Pancreas (tissue), 10 donors: ENCODE measurements at regions not wholly inside any gene's neighbourhood (a gene's known extent, or its start where the extent isn't known, plus 50 kb on each side); places are given as distances from the start of the nearest gene placed in this dataset.

ENCODE experiments used
- ATAC-seq, 4 donors: fragments of 200-7000 bp; cut with Tn5 transposase; one replicate each; pipeline versions ENCODE4 v1.8.0 to v1.9.1; 2020; ENCODE audit warnings: mild to moderate bottlenecking in 4 of 4, moderate library complexity in 4 of 4
- DNase-seq, 6 donors: peaks; one replicate each; pipeline ENCODE4 v3.0.0-alpha.2; 2020
- FAIRE-seq: peaks from 2 replicates; lab custom pipeline; 2012; peaks lifted over from hg19 to GRCh38; lab: Jason Lieb, UNC
- H3K27ac ChIP-seq, 4 donors: fragments of 200-600 bp; sonication (generic); 1 replicate in 3 of 4; 2 replicates in 1 of 4; pipeline versions ENCODE4 v1.5.0 to v1.8.0; 2020
- H3K27me3 ChIP-seq, 4 donors: fragments of 200-600 bp; one replicate each; pipeline ENCODE4 v1.8.0; 2021
- H3K36me3 ChIP-seq, 3 donors: fragments of 200-600 bp; sonication (generic) in 1 of 3; one replicate each; pipeline versions ENCODE4 v1.5.0 to v1.8.0; 2020 to 2021
- H3K4me1 ChIP-seq, 3 donors: fragments of 200-600 bp; one replicate each; pipeline ENCODE4 v1.8.0; 2021
- H3K4me3 ChIP-seq, 4 donors: fragments of 200-600 bp; sonication (generic) in 2 of 4; one replicate each; pipeline versions ENCODE4 v1.5.0 to v1.8.0; 2020 to 2021
- H3K9me3 ChIP-seq, 4 donors: fragments of 200-600 bp; one replicate each; pipeline ENCODE4 v1.8.0; 2021
- CTCF ChIP-seq, 4 donors: fragments of 200-600 bp; sonication (generic) in 3 of 4; IDR thresholded peaks; one replicate each; pipeline versions ENCODE4 v1.5.0 to v1.8.0; 2021; ENCODE audit warnings: antibody characterized with exemption in 4 of 4
- WGBS, 2 donors: extraction: QIAGEN DNeasy Blood & Tissue Kit; methylation state at CpG; one replicate each; pipeline ENCODE4 v1.1.7; 2013; 5-methylcytosine and 5-hydroxymethylcytosine counted together
- intact Hi-C, 3 donors: fragments of 100-400 bp; cut with DNase I; formaldehyde crosslinking; loops; one replicate each; pipeline versions ENCODE4 v1.11.1 to v1.14.2; 2022
- donor health status: healthy with polysubstance abuse.
- donor health status: DM: no; HTN: no; CAD: no; lungs with moderate emphysema.
- donor health status: DM: no; HTN: no; CAD: no.
- donor health status: control.
- donor health status: control.
- donor health status: Bipolar disorder and iron deficiency.
- donor health status: DM: yes; HTN: yes; CAD: no.
- donor health status: DM: no; HTN: no; CAD: no.
- donor health status: DM: no; HTN: no; CAD: no.
- donor health status: DM: yes; HTN: yes; CAD: no.

DNA sequence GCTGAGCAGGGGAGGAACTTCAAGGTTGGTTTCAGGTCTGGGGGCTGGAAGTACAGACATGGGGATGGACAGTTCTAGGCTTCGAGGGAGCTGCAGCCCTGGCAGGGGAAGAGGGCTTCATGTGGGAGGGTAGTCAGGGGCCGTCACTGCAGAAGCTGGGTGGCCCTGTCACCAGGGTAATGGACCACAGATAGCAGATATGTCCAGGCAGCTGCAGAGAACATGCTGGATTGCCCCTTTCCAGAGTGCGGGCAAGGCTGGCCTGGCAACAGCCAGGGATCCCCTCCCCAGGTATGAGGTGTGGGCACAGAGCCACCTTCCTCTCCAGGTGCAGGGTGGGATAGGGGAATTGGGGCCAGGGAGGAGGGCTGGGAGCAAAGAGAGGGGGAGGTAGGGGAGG, 206.5 kb downstream of the GADD45G start:
- no peak for DNase-seq
- intact Hi-C loops = no loop called here
- no peak for FAIRE-seq
- H3K4me1 ChIP-seq = no peaks in the 10 kb centered on the region
- H3K36me3 ChIP-seq = no peaks in the 10 kb centered on the region
- no peak overlapping the region for H3K27ac ChIP-seq
- WGBS, 2 donors = 87 to 91% methylated on average over 3 of the region's 3 CpGs
- no peaks in the 10 kb centered on the region for H3K9me3 ChIP-seq
- ATAC-seq = no peak
- H3K27me3 ChIP-seq = no peaks in the 10 kb centered on the region
- H3K4me3 ChIP-seq = no peak overlapping the region
- TF ChIP-seq CTCF (IDR thresholded peaks at IDR 0.05) = no peak

DNA sequence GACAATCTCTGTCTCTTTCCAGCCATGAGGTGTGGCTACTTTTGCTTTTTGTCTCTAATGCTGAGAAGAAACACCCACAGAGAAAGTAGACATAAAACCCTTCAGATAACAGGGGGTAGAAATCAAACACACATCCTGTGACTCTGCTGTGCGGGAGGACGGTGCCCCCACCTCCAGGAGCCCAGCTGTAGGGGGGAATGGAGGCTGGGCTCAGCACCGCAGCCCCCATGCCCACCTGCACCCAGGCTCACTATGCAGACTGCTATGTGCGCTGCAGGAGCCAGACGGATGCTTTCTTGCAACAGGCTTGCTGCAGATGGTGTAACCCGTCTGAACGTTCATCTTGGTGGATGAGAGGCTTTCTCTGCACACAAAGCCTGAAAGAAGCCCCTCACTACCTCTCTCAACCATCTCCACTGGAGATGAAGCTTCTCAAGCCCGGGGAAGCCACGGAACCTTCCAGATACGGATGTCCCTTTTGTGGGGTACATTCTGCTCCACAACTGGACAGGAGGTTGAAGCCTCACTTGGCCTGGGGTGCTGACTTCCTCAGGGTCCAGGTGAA, 207.2 kb downstream of the GADD45G start:
- no peak for TF ChIP-seq CTCF (IDR thresholded peaks at IDR 0.05)
- Histone ChIP-seq H3K4me1 (no peaks in the 10 kb centered on the region), H3K27me3 (no peaks in the 10 kb centered on the region), H3K4me3 (no peak overlapping the region), H3K36me3 (no peaks in the 10 kb centered on the region), H3K27ac (no peak overlapping the region), H3K9me3 (no peaks in the 10 kb centered on the region)
- ATAC-seq = no peak
- no peak for FAIRE-seq
- no peak for DNase-seq
- intact Hi-C loops = no loop called here
- WGBS, 2 donors = 87 to 92% methylated on average over 10 of the region's 10 CpGs

DNA sequence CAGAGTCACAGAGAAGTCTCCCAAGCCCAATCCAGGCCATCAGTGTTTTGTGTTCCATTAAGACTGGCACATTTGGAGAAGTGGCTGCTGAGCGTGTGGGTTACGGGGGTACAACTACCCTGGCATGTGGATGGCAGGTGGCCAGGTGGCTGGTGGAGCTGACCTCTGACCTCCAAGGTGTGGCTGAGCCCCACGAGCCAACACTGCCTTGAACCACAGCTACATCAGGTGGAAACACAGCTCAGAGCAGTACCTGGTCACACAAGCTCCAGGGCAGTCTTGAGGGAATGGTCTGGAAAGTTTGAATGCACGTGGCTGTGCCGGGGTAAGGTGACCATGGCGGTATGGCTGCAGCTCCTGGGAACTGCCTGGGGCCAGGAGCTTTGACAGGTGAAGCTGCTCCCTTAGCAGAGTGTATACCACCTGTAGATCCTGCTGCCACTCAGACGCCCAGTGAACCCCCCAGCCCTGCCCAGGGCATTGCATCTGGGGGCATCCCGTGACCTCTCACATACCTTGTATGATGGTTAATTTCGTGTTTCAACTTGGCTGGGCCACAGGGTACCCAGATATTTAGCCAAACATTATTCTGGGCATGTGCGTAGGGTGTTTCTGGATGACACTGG, 207.9 kb downstream of the GADD45G start:
- Histone ChIP-seq H3K27ac (no peak overlapping the region), H3K4me3 (no peak overlapping the region), H3K27me3 (no peaks in the 10 kb centered on the region), H3K9me3 (no peaks in the 10 kb centered on the region), H3K36me3 (no peaks in the 10 kb centered on the region), H3K4me1 (no peaks in the 10 kb centered on the region)
- DNase-seq (no peak), ATAC-seq (no peak), FAIRE-seq (no peak)
- intact Hi-C loops = no loop called here
- TF ChIP-seq CTCF (IDR thresholded peaks at IDR 0.05) = no peak
- 86 to 94% methylated on average over 10 of the region's 10 CpGs for WGBS, 2 donors

DNA sequence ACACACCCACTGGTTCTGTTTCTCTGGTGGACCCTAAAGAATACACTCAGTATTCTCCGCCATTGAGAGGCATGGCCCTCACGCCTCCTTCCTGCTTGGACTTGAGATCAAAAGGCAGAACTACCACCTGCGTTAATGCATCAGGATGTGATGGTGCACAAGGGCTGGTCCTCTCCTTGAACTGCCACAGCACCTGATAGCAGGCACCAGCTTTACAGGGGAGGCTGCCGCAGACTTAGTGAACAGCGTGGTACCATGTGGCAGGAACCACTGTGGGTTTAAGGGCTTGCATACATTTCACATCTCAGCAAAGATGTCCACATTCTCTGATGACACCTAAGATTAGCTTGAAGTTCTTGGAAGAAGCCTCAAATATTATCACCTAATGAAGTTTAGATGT, 208.7 kb downstream of the GADD45G start:
- no peaks in the 10 kb centered on the region for H3K27me3 ChIP-seq
- 89 to 95% methylated on average over 5 of the region's 5 CpGs for WGBS, 2 donors
- no peak for TF ChIP-seq CTCF (IDR thresholded peaks at IDR 0.05)
- no peak for DNase-seq
- no peaks in the 10 kb centered on the region for H3K9me3 ChIP-seq
- no peaks in the 10 kb centered on the region for H3K36me3 ChIP-seq
- no peak overlapping the region for H3K4me3 ChIP-seq
- intact Hi-C loops = no loop called here
- H3K4me1 ChIP-seq = no peaks in the 10 kb centered on the region
- FAIRE-seq = no peak
- no peak for ATAC-seq
- no peak overlapping the region for H3K27ac ChIP-seq

DNA sequence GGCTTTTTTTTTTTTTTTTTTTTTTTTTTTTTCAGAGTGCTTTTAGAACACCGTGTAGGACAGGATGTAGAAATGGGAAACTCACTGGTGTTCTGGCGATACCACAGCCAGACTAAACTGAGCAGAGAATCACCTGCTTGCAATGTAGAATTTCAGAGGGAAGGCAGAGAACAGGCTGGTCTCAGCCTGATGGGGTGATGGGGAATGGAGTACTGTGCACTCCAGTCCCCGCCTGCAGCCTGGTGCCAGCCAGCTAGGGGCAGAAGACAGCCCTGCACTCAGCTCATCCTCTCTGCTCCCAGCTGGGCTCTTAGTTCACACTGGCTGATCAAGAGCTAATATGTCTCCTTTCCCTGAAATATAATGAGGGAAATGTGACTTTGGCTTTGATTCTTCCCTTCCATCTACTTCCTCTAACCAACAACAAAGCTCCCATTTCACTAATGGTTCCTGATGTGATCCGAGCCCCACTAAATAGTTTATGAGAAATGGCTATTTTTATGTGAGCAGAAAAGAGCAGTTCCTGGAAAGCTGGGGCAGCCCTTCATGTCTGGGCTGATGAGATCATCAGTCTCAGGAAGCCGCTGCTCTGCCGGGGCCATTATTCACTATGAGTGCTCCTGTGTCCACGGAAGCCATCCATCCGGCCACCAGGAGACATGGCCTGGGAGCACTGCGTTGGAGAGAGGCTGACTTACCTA, 209.7 kb downstream of the GADD45G start:
- Histone ChIP-seq H3K27ac (no peak overlapping the region), H3K9me3 (no peaks in the 10 kb centered on the region), H3K27me3 (no peaks in the 10 kb centered on the region), H3K36me3 (no peaks in the 10 kb centered on the region), H3K4me1 (no peaks in the 10 kb centered on the region), H3K4me3 (no peak overlapping the region)
- DNase-seq (no peak), FAIRE-seq (no peak), ATAC-seq (peak in 3 of 4 donors; percentile 62 to 81 (median 69))
- 63 to 67% methylated on average over 9 of the region's 9 CpGs for WGBS, 2 donors
- intact Hi-C loops = no loop called here
- TF ChIP-seq CTCF (IDR thresholded peaks at IDR 0.05) = no peak
